G401.6 (cell line): ENCODE measurements at regions not wholly inside any gene's neighbourhood (a gene's known extent, or its start where the extent isn't known, plus 50 kb on each side); places are given as distances from the start of the nearest gene placed in this dataset.
"Not testable (repeated sequence)": the region's sequence is repeated elsewhere in the genome, so short reads cannot be mapped to it uniquely, and the experiment has no call there.

Source experiments
- FAIRE-seq: peaks from 2 replicates; lab custom pipeline; 2012; peaks lifted over from hg19 to GRCh38; lab: Jason Lieb, UNC

DNA sequence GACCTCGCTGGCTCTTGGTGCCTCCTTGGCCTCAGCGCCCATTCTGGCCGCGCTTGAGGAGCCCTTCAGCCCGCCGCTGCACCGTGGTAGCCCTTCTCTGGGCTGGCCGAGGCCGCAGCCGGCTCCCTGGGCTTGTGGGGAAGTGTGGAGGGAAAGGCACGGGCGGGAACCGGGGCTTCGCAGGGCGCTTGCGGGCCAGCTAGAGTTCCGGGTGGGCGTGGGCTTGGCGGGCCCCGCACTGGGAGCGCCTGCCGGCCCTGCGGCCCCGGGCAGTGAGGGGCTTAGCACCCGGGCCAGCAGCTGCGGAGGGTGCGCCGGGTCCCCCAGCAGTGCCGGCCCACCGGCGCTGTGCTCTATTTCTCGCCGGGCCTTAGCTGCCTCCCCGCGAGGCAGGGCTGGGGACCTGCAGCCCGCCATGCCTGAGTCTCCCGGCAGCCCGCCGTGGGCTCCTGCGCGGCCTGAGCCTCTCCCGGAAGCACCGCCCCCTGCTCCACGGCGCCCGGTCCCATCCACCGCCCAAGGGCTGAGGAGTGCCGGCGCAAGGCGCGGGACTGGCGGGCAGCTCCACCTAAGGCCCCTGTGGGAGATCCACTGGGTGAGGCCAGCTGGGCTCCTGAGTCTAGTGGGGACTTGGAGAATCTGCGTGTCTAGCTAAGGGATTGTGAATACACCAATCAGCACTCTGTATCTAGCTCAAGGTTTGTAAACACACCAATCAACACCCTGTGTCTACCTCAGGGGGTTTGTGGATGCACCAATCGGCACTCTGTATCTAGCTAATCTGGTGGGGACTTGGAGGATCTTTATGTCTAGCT lies 141.1 kb downstream of the SLCO4C1 start:
- not testable (repeated sequence) for FAIRE-seq

DNA sequence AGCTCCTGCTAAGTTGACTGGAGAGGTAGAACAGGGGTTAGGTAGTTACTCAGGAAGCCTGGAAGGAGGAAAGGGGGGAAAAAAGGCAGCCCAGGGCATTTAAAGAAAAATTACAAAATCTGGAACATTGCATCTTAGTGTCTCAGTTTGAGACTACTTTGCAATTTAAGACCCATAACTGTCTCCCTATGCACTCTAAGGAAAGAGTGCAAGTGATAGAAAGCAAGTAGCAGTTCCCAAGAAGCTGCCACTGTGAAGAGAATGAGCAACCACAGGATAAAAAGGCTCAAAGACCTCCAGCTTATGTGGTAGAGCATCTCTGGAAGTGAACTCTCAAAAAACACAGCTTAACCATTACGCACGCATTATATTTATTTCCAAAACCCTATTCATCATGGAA lies 141.8 kb downstream of the SLCO4C1 start:
- no peak for FAIRE-seq

DNA sequence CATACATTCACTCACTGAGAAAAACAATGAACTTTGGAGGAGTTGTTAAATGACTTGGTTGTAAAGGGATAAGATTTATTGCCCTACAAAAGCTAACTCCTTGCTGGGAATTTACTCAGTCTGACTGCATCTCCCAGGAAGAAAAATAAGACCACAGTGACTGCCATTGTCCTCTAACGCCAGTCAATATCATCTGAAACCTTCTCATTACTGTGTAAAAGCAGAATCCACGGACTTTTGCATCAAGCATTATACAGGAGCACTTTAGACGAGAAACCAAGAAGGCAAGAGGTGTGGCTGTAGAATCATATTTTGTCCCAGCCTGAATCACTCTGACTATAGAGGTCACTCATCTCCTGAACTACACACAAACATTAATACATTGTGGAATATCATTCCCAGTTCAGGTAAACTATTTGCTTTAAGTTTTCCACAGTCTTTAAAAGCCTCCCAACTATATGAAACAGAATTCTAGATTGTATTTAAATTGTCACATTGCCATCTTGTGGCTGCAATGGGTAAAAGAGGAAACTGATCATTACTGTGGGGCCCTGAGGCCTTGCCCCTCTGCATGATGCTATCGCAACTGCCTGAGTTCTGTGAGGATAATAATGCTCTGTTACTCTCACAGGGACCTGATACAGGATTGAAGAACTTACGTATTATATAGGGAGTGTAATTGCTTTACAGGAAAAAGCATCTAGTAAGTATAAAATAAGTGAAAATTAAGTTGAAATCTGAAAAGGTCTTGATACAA lies 142.9 kb downstream of the SLCO4C1 start:
- peak; percentile 50 for FAIRE-seq

DNA sequence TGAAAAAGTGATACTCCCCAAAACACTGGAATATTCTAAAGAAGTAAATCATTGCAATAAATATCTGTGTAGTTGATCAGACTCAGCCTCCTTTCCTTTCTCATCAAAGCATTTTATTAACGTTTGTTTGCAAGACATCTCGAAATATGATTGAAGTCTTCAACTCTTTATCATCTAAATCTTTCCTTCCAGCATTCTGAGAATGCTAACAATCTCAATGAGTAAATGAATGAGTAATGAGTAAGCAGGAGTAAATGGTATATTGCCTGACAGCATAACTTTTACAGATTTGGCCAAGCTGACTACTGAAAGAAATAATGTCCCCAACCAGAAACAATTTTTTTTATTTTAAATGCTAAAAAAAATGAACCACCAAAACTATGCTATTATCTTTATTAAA lies 157.1 kb downstream of the SLCO4C1 start:
- FAIRE-seq, result no peak

DNA sequence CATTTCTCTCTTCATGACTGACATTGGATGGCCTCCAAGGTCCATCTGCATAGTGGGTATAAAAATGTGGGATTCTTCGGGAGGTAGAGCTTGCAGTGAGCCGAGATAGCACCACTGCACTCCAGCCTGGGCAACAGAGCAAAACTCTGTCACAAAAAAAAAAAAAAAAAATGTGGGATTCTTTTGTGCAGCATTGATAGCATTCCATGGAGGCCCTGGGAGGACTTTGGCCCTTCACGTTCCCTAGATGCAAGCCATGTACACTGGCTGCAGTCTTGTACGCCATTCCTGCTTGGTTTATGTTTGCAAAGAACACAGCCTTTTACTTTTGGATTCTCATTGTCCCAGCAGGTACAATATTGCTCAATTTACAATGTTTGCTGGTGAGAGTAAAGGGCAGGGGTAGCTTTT lies 157.8 kb downstream of the SLCO4C1 start:
- FAIRE-seq, result no peak

DNA sequence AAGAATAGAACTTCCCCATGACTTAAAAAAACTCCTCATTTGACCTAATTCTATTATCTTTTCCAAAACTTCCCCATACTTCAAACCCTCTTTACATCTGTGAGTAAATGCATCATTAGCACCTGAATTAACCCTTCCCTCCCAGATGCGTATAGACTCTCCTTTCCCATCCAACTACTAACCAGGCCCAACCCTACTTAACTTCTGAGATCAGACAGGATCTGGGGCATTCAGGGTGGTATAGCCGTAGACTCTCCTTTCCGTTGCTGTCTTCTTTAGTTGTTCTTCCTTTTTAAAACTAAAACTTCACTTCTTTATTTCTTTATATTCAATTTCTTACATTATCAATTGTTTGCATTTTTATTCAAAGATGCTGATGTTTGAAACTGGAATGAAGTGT lies 165.2 kb downstream of the SLCO4C1 start:
- FAIRE-seq, result no peak

DNA sequence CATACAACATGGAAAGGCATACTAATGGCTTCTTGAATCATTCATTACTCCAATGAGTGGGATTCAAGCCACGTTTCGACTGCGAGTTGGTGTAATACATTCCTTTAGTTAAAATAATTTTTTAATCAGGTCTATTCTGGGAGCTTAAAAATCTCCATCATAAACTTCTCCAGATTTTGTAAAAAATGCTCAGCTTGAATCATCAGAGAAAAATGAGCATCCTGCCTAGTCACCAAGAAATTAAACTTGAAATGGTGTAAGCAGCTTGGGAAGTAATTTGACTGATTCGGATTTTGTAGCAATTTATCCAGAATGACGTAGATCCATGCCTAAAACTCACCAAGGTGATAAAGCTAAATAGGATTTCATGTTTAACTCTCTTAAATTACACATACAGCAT lies 165.7 kb downstream of the SLCO4C1 start:
- no peak for FAIRE-seq

DNA sequence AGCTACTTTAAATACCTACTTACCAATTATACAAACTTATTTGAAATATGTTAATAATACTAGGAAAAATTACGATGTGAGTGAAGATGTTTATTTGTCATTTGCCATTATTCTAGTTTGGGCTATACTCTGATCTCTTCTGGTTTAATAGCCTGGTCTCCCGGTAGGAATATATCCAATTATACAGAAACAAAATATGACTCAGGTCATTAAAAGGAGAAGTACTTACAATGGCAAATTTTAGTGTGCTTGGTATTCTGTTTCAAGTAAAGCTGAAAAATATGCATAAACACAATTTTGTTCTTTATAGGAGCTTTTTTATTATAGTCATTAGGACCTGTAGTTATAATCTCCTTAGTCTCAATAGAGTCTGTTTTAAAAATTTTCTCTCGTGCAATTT lies 176.8 kb downstream of the SLCO4C1 start:
- FAIRE-seq, result no peak

DNA sequence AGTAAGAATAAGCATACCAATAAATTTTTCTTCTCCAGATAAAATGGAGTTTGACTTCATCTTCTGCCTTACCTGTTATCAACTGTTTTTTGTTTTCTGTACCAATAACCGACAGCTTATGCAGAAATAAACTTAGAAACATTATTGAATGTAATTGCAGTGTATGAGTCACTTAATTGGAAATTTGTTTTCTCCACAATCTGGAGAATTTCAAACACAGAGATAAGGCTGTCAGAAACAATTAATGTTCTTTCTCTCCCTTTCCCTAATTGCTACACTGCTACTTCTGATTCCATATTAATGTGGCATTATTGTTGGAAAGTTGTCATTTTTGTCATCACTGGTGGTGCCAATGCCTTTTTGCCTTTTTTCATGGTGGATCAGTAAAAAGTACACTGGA lies 180.3 kb downstream of the SLCO4C1 start:
- FAIRE-seq, result no peak

DNA sequence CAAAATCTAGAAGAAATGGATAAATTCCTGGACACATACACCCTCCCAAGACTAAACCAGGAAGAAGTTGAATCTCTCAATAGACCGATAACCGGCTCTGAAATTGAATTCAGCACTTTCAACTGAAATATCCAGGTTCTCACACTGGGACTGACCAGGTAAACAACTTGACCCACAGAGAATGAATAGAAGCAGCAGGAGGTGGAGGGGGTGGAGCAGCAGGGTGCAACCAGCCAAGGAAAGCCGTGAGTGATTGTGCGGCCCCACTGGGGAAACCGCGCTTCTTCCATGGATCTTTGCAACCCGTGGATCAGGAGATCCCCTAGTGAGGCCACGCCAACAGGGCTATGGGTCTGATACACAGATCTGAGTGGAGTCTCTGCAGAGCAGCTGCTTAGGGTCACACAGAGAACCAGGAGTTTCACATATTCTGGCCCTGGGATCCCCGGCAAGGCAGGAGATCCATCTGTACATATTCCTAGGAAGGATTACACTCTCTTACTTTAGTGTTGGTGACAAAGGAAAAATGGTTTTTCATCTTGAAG lies 181.5 kb downstream of the SLCO4C1 start:
- no peak for FAIRE-seq

DNA sequence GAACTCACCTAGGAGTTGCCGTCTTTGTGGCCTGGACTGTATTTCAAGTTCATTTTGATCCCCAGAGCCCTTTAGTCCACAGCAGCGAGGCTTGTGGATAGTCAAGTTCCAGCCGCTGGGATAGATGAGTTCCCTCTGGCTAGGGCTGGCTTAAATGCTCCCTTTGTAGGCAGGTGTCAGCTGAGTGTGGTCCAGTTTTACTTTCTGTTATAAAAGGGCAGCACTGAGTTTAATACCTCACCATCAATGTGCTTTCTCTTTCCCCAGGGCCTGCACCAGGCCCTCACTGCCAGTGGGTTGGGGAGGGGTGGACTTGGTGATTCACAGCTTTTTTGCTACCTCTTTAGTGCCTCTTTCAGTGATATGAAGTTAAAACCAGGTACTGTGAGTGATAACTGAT lies 188.2 kb downstream of the SLCO4C1 start:
- no peak for FAIRE-seq

DNA sequence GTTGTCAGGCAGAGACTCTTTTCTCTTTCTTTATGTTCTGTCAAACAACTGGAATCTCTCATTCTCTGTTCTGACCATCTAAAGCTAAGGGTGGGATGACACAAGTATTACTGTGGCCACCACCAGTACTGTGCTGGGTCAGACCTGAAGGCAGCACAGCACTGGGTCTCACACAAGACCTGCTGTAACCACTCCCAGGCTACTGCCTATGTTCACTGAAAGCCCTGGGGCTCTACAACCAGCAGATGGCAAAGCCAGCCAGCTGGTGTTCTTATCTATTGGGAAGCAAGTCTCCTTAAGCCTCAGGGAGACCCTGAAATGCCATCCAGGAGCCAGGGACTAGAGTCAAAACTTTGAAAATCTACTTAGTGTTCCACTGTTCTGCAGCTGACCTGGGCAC lies 189.5 kb downstream of the SLCO4C1 start:
- no peak for FAIRE-seq

DNA sequence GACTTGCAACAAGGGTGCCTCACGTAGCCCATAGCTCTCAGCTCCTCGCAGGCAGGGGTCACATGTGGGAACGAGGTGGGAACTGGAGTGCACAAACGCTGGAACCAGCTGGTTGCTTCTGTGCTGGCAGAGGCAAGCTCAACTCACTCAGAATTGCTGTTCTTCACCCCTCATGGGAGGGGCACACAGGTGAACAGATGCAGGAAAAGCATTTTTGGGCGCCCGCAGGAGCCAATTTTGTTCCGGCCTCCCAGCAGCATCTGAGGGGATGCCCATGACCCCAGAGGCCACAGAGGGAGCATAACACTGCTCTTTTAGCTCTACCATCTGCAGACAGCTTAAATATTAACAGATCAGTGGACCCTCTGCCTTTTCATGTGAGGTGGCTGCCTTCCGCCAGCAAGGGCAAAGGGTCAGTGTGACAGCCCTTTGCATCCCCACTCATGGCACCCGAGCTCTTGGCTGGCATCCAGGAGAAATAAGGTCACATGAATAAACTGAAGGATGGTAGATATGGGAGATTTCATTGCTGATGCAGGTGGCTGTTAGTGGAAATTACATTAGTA lies 196.2 kb downstream of the SLCO4C1 start:
- no peak for FAIRE-seq

DNA sequence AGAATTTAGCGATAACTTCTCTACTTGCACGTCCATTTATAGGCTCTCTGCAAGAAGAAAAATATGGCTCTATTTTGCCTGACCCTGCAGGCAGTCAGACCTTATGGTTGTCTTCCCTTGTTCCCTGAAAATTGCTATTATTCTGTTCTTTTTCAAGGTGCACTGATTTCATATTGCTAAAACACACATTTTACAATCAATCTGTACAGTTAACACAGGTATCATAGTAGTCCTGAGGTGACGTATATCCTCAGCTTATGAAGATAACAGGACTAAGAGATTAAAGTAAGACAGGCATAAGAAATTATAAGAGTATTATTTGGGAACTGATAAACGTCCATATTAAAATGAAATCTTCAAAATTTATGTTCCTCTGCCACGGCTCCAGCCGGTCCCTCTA lies 197.0 kb downstream of the SLCO4C1 start:
- FAIRE-seq, result not testable (repeated sequence)

DNA sequence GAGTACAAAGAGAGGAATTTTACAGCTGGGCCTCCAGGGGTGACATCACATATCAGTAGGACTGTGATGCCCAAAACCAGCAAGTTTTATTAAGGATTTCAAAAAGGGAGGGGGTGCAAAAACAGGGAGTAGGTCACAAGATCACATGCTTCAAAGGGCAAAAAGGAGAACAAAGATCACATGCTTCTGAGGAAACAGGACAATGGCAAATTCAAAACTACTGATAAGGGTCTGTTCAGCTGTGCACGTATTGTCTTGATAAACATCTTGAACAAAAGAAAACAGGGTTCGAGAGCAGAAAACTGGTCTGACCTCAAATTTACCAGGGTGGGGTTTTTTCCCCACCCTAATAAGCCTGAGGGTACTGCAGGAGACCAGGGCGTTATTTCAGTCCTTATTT lies 197.5 kb downstream of the SLCO4C1 start:
- not testable (repeated sequence) for FAIRE-seq

DNA sequence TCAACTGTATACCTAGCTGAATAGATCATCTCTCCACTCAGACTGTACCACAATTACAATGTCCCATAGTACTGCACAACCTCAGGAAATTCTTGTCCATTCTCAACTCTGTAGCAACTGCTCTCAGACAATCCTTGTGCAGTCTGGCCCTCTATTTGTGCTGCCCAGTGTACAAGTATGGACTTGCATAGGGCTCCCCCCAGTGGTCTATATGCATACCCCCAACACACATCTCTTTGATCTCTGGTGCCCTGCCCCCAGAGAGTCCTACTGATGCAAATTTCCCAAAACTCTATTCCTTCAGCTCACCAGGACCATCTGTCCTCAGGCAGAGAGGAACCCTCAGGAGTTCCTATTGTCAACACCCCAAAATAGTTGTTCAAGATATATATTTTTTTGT lies 205.3 kb downstream of the SLCO4C1 start:
- no peak for FAIRE-seq

DNA sequence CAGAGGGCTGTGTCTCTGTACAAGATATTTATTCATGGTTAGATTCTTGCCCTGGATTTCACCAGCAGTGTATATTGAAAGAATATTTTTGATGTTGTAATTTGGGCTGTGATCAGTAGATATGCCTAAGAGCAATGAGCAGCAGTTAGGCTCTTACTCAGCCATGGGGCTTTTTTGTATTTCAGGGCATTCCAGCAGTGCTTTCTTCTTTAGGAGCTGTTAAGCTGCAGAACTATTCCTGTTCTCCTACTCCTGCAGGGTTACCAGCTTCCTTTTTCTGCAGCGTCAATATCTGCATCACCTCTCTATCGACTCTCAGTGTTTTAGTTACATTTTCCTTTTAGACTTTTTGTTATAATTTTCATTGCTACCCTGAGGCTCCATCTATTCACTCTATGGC lies 206.2 kb downstream of the SLCO4C1 start:
- FAIRE-seq, result no peak

DNA sequence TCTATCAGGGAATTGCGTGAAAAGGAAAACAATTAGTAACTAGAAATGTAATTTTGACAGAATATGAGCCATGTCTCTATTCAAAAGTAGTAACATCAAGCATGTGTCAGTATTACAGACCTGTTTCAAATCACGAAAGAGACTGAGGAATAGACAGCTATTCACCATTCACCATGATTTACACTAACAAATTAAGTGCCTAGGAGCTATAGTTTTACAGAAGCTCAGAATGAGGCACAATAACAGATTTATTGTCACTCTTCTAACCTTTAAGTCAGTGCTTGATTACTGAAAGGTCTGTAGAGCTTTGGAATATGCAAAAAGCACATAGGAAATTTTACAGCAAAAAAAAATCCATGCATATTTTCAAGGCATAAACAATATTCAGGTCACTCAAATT lies 208.2 kb downstream of the SLCO4C1 start:
- FAIRE-seq, result no peak

DNA sequence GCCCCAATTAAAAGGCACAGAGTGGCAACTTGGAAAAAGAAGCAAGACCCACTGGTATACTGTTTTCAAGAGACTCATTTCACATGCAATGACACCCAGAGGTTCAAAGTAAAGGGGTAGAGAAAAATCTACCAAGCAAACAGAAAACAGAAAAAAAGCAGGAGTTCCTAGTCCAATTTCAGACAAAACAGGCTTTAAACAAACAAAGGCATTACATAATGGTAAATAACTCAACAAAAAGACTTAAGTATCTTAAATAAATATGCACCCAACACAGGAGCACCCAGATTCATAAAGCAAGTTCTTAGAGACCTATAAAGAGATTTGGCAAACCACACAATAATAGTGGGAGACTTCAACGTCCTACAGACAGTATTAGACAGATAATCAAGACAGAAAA lies 215.8 kb downstream of the SLCO4C1 start:
- FAIRE-seq, result no peak

DNA sequence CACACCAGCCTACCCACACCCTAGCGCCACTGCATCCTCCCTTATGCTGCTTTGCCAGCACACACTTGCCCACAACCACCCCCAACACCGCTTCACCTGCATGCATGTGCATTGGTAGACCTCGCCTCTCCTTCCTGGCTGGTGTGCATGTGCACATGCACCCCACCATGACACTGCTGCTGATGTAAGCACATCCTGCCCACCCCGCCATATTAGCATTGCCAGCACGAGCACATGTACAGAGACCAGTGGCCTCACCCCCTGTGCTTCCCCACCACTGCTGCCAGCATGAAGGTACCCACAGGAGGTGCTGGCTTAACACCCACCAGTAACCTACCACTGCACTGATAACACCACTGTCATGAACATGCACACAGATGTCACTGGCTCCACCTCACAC lies 218.2 kb downstream of the SLCO4C1 start:
- no peak for FAIRE-seq

DNA sequence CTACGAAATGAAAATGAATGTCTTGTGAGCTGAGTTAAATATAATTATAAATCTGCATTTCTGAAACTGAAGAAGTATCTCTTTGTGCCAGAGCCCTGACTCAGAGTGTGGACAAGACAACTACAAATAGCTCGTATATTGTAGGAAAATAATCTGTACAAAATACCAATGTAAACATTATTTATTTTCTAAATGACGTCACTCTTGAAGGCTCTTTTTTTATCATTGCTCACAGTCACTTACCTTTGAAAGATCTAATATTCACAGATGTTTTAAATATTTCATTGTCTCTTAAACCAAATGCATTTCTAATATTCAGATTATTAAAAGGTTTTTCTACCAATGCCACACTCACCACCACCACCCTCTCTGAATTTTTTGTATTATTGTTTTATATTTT lies 226.1 kb downstream of the SLCO4C1 start:
- FAIRE-seq, result no peak

DNA sequence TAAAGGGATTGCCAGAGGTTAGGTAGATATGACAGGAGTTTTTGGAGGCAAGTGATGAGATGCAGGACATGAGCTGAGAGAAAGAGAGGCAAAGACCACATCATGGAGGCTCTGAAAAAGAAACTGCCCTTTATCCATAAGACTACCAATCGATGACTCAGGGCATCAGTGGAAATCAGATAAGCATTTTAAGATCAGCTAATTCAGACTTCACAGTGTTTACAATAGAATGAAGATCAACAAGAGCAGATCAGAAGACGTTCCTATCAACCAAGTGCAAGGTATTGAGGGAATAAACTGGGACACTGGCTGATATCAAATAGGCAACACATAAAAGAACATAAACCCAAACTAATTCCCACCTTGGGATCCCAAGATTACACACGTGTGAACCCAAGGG lies 227.2 kb downstream of the SLCO4C1 start:
- no peak for FAIRE-seq

DNA sequence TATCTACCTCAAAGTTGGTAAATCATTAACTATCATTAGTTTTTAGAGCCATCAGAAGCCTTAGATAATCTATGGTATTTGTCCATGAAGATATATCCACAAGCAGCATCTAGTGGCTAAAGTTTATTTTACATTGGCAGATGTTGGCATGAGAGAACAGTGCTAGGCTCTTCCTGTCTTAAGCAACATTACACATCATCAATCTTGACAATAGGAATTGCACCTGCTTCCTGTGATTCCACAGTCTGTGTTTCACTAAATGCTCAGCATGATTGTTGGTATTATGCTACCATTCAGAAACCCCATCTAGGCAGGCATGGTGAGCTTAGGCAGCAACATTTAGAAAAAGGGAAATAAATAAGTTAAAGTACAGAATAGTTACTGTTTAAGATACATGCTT lies 246.6 kb downstream of the SLCO4C1 start:
- FAIRE-seq, result no peak
